IPS-18a (cell line): ENCODE measurements at regions not wholly inside any gene's neighbourhood (a gene's known extent, or its start where the extent isn't known, plus 50 kb on each side); places are given as distances from the start of the nearest gene placed in this dataset.
"Not testable (repeated sequence)": the region's sequence is repeated elsewhere in the genome, so short reads cannot be mapped to it uniquely, and the experiment has no call there.

Experiments used
- H3K27ac ChIP-seq: one replicate; pipeline ENCODE4 v1.5.1; 2013; ENCODE audit warnings: low read length
- H3K27me3 ChIP-seq: one replicate; pipeline ENCODE4 v1.6.1; 2013; ENCODE audit warnings: mild to moderate bottlenecking, low read length; ENCODE audit not compliant: control insufficient read depth, insufficient read depth
- H3K36me3 ChIP-seq: one replicate; pipeline ENCODE4 v1.6.1; 2013; ENCODE audit warnings: low read depth, low read length; ENCODE audit not compliant: control insufficient read depth
- H3K4me1 ChIP-seq: one replicate; pipeline ENCODE4 v1.6.1; 2013; ENCODE audit warnings: low read depth, low read length; ENCODE audit not compliant: control insufficient read depth
- H3K4me3 ChIP-seq: one replicate; pipeline ENCODE4 v1.5.1; 2013; ENCODE audit warnings: low read length
- H3K9ac ChIP-seq: one replicate; pipeline ENCODE4 v1.6.1; 2013; ENCODE audit warnings: mild to moderate bottlenecking, low read length, moderate library complexity
- H3K9me3 ChIP-seq: one replicate; pipeline ENCODE4 v1.6.1; 2013; ENCODE audit warnings: low read depth, low read length; ENCODE audit not compliant: control insufficient read depth

DNA sequence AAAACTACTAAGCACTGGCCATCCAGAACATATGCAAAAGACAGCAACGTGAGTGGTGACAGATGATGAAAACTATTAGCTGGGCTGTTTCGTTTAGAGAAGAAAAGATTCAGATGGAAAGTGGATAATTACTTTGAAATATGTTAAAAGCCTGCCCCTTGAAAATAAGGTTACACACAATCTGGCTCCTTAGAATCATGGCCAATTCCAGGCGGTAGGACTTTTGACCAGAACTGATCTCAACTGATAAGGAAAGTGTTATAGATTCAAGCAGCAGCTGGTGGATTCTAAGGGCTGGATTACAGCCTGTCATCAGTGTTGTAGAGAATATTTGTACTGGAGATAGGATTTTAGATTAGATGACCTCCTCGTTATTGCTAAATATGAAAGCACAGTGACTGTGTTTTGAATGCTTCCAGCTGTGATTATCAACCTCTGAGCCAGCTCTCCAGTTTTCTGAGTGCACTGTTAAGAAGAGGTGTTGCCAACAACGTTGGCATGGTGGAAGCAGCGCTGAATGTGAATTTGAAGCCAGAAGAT lies 75.1 kb downstream of the KBTBD2 start:
- H3K9ac ChIP-seq, H3K27ac ChIP-seq, H3K4me3 ChIP-seq, H3K27me3 ChIP-seq, H3K4me1 ChIP-seq, H3K36me3 ChIP-seq, H3K9me3 ChIP-seq: not testable (repeated sequence)

DNA sequence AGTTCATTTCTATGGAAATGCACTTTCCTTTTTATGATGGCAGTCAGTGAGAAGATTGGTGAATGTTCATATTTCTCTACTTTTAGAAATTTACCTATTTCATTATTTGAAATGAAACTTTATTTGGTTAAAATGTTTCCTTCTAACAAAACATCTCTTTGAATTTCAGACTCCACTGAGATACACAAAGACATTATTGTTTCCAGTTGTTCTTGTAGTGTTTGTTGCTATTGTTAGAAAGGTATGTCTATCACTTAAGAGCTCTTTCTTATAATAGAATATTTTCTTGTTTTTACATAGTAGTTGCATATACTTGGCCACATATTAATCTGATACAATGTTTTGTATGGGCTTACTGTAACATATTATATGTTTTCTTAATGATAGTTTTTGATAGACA lies 76.8 kb downstream of the KBTBD2 start:
- H3K27ac ChIP-seq, H3K4me3 ChIP-seq, H3K36me3 ChIP-seq, H3K4me1 ChIP-seq, H3K9ac ChIP-seq, H3K9me3 ChIP-seq, H3K27me3 ChIP-seq: not testable (repeated sequence)

DNA sequence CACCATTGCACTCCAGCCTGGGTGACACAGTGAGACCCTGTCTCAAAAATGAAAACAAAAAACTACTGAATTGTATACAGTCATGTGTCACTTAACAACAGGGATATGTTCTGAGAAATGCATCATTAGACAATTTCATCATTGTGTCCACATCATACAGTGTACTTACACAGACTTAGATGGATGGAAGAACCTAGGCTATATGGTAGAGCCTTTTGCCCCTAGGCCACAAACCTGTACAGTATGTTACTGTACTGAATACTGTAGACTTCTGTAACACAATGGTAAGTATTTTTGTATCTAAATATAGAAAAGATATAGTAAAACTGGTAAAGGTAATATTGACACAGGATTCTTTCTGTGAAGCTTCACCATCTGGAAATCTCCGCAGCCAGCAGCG lies 81.7 kb downstream of the KBTBD2 start:
- no peak overlapping the region for H3K27ac ChIP-seq
- H3K9me3 ChIP-seq = no peaks in the 10 kb centered on the region
- no peaks in the 10 kb centered on the region for H3K27me3 ChIP-seq
- H3K36me3 ChIP-seq = no peaks in the 10 kb centered on the region
- no peaks in the 10 kb centered on the region for H3K4me1 ChIP-seq
- H3K4me3 ChIP-seq = no peak overlapping the region
- no peak overlapping the region for H3K9ac ChIP-seq

DNA sequence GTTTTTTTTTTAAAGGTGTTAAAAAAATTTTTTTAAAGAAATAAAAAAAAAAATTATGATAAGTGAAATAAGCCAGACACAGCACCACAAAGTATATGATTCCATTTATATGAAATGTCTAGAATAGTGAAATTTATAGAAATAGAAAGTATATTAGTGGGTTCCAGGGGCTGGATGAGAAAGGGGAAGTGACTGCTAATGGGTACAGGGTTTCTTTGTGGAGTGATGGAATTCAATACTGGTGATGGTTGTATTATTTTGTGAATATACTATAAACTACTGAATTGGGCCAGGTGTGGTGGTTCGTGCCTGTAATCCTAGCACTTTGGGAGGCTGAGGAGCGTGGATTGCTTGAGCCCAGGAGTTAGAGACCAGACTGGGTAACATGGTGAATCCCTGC lies 82.2 kb downstream of the KBTBD2 start:
- H3K4me3 ChIP-seq = no peak overlapping the region
- no peaks in the 10 kb centered on the region for H3K36me3 ChIP-seq
- H3K9me3 ChIP-seq = no peaks in the 10 kb centered on the region
- H3K4me1 ChIP-seq = no peaks in the 10 kb centered on the region
- H3K27me3 ChIP-seq = no peaks in the 10 kb centered on the region
- H3K27ac ChIP-seq = no peak overlapping the region
- no peak overlapping the region for H3K9ac ChIP-seq

DNA sequence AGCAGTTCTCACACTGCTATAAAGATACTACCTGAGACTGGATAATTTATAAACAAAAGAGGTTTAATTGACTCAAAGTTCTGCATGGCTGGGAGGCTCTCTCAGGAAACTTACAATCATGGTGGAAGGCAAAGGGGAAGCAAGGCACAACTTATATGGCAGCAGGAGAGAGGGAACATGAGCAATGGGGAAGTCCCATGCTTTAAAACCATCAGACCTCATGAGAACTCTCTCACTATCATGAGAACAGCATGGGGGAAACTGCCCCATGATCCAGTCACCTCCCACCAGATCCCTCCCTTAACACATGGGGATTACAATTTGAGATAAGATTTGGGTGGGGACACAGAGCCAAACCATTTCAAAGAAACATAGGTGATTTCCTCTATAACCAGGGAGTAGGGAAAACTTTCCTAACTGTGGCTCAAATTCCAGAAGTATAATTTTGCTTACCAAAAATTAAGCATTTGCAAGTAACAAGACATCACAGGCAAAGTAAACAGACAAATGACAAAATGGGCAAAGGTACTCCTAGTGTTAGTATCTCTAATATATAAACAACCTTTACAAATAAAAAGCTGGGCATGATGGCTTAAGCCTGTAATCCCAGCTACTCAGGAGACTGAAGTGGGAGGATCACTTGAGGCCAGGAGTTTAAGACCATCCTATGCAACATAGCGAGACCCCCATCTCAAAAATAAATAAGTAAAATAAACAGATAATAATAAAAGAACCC lies 88.0 kb downstream of the KBTBD2 start:
- Histone ChIP-seq H3K36me3 (no peaks in the 10 kb centered on the region), H3K27me3 (no peaks in the 10 kb centered on the region), H3K9me3 (peaks cover 2% of the 10 kb centered on the region), H3K4me3 (no peak overlapping the region), H3K4me1 (no peaks in the 10 kb centered on the region), H3K27ac (no peak overlapping the region), H3K9ac (no peak overlapping the region)

DNA sequence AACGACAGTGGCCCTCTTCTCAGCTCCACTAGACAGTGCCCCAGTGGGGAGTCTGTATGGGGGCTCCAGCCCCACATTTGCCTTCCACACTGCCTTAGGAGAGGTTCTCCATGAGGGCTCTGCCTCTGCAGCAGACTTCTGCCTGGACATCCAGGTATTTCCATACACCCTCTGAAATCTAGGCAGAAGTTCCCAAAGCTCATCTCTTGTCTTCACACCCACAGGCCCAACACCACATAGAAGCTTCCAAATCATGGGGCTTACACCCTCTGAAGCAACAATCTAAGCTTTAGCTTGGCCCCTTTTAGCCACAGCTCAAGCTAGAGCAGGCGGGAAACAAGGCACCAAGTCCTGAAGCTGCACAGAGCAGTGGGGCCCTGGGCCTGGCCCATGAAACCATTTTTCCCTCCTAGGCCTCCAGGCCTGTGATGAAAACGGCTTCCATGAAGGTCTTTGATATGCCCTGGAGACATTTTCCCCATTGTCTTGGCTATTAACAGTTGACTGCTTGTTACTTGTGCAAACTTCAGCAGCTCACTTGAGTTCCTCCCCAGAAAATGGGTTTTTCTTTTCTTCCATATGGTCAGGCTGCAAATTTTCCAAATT lies 89.2 kb downstream of the KBTBD2 start:
- Histone ChIP-seq H3K9ac (no peak overlapping the region), H3K9me3 (peaks cover 2% of the 10 kb centered on the region), H3K27ac (no peak overlapping the region), H3K27me3 (no peaks in the 10 kb centered on the region), H3K36me3 (no peaks in the 10 kb centered on the region), H3K4me3 (no peak overlapping the region), H3K4me1 (no peaks in the 10 kb centered on the region)

DNA sequence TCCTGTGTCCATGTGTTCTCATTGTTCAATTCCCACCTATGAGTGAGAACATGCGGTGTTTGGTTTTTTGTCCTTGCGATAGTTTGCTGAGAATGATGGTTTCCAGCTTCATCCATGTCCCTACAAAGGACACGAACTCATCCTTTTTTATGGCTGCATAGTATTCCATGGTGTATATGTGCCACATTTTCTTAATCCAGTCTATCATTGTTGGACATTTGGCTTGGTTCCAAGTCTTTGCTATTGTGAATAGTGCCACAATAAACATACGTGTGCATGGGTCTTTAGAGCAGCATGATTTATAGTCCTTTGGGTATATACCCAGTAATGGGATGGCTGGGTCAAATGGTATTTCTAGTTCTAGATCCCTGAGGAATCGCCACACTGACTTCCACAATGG lies 98.5 kb downstream of the KBTBD2 start:
- not testable (repeated sequence) for H3K27me3 ChIP-seq, H3K4me3 ChIP-seq, H3K9me3 ChIP-seq, H3K27ac ChIP-seq, H3K4me1 ChIP-seq, H3K9ac ChIP-seq, H3K36me3 ChIP-seq

DNA sequence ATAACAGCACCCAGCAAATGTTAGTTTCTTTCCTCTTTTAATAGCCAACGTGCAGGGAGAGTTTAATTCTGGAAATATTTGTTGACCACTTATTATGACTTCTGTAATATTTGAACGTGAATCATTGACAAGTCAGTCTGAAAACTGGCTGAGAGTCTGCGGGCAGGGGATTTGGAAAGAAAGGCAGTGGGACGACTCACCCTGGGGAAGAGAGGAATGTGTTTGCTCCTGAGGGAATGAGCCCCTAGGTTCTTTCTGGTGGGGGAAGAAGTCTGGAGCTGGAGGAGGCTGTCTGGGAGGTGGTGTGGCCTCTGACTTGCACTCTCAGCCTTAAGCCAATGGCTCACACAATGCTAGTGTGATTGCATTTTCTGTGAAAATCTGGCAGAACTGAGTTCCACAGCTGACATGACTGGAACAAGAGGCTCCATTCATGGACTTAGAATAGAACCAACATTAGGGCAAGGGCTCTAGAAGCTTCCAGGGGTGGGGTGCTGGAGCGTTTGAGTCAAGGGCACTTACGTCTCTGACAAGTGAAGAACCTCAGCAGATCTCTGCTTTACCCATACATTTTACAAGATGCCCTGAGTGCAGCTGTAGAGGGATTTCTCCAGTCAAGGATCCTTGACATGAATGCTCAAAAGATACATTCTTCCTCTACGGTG lies 100.7 kb downstream of the KBTBD2 start:
- H3K27ac ChIP-seq, H3K9me3 ChIP-seq, H3K36me3 ChIP-seq, H3K27me3 ChIP-seq, H3K4me1 ChIP-seq, H3K9ac ChIP-seq, H3K4me3 ChIP-seq: not testable (repeated sequence)

DNA sequence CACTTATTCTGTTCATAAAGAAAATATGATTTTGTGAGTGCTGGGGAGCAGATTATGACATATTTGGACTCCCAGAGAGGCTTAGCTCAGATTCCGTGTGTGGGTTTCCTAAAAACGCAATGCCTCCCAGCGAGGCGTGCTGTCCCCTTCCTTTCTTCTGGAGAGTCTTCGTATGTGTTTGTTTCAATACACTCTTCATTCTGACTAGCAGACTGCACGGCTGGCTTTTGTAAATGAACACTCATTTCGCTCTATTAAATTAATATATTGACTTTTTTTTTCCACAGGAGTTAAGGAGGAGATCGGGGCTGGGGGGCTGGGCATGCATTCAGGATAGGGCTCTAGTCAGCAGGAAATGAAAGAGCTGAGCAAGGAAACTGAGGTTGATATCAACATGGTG lies 102.3 kb downstream of the KBTBD2 start:
- not testable (repeated sequence) for H3K4me3 ChIP-seq, H3K4me1 ChIP-seq, H3K36me3 ChIP-seq, H3K9me3 ChIP-seq, H3K27ac ChIP-seq, H3K9ac ChIP-seq, H3K27me3 ChIP-seq

DNA sequence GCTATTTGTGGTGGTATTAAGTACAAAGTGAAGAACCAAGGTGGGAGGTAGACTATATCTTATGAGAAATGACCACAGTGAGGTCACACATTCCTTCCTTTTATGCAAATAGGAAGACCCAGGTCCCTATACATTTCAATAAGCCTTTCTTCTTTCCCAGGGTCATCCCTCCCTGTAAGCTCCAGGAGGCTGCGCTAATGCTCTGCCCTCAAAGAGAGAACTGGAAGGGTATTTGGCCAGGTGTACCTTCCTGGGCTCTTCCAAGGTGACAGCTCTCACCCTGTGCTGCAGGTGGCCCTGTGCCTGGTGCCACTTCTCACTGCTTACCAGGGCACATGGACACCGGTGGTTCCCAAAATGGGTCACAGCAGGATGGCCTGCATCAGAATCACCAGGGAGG lies 103.4 kb downstream of the KBTBD2 start:
- not testable (repeated sequence) for H3K4me3 ChIP-seq, H3K27me3 ChIP-seq, H3K4me1 ChIP-seq, H3K36me3 ChIP-seq, H3K9me3 ChIP-seq, H3K27ac ChIP-seq, H3K9ac ChIP-seq

DNA sequence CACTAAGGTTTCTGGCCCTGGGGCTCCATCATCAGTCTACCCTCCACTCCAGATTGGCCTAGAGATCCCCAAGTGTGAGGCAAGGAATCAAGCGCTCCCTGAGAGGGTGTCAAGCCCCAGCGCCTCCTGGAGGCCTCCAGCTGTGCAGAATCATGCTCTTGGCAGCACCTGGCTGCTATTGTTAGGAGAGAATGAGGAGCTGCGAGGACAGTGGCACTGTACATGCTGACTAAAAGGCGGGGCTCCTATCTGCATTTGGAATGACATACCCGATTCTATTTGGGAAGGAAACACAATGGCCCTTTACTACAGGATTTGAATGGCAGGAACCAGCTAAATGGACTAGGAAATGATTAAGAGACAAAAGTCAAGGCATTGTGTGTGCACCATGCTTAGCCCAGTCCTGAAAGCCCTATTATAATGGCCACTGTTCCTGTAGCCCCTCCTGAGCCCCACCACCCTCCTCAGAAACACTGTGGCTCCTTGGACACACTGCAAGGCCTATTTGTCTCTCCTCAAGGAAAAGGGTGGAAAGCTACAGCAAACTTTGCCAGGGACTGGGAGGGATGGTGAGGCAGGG lies 106.1 kb downstream of the KBTBD2 start:
- not testable (repeated sequence) for H3K9ac ChIP-seq, H3K4me3 ChIP-seq, H3K4me1 ChIP-seq, H3K27ac ChIP-seq, H3K27me3 ChIP-seq, H3K36me3 ChIP-seq, H3K9me3 ChIP-seq
